Esophagus squamous epithelium (tissue), 5 donors: ENCODE measurements at regions not wholly inside any gene's neighbourhood (a gene's known extent, or its start where the extent isn't known, plus 50 kb on each side); places are given as distances from the start of the nearest gene placed in this dataset.
"Not testable (repeated sequence)": the region's sequence is repeated elsewhere in the genome, so short reads cannot be mapped to it uniquely, and the experiment has no call there.

Source experiments
- DNase-seq: peaks from one replicate; lab custom pipeline; 2025; lab: John Stamatoyannopoulos, UW
- H3K27ac ChIP-seq, 4 donors: fragments of 200-600 bp; sonication (generic); one replicate each; pipeline ENCODE4 v1.5.1; 2016 to 2019; ENCODE audit warnings: mild to moderate bottlenecking in 1 of 4
- H3K27me3 ChIP-seq, 4 donors: fragments of 200-600 bp; sonication (generic); 1 replicate in 3 of 4; 2 replicates in 1 of 4; pipeline versions ENCODE4 v1.5.1 to v1.6.0; 2017 to 2021; ENCODE audit warnings: antibody characterized with exemption in 1 of 4
- H3K36me3 ChIP-seq, 3 donors: fragments of 200-600 bp; sonication (generic); one replicate each; pipeline ENCODE4 v1.5.1; 2016 to 2019
- H3K4me1 ChIP-seq, 3 donors: fragments of 200-600 bp; sonication (generic); one replicate each; pipeline ENCODE4 v1.5.1; 2017 to 2019
- H3K4me3 ChIP-seq, 4 donors: fragments of 200-600 bp; sonication (generic); 1 replicate in 3 of 4; 2 replicates in 1 of 4; pipeline ENCODE4 v1.5.1; 2016 to 2019; ENCODE audit warnings: mild to moderate bottlenecking in 2 of 4, moderate library complexity in 1 of 4
- H3K9me3 ChIP-seq, 3 donors: fragments of 200-600 bp; sonication (generic); one replicate each; pipeline ENCODE4 v1.5.1; 2016 to 2019
- CTCF ChIP-seq, 6 experiments: fragments of 450-650 bp in 4 of 6; fragments of 200-600 bp in 2 of 6; sonication (generic) in 2 of 6; IDR thresholded peaks; one replicate each; pipeline ENCODE4 v1.5.1; 2016 to 2019; ENCODE audit warnings: antibody characterized with exemption in 6 of 6, mild to moderate bottlenecking in 4 of 6, moderate library complexity in 4 of 6
- POLR2A ChIP-seq, 4 donors: fragments of 450-650 bp; IDR thresholded peaks; one replicate each; pipeline ENCODE4 v1.6.1; 2017; ENCODE audit warnings: antibody characterized with exemption in 4 of 4, mild to moderate bottlenecking in 4 of 4, moderate library complexity in 3 of 4
- WGBS, 2 donors: methylation state at CpG; one replicate each; pipeline ENCODE4 v1.1.5; 2018; 5-methylcytosine and 5-hydroxymethylcytosine counted together
- intact Hi-C: fragments of 100-400 bp; cut with DNase I; formaldehyde crosslinking; loops from one replicate; pipeline ENCODE4 v1.15.0; 2022
- donor health status: DM: yes; HTN: yes; CAD: no.

- no peak for DNase-seq
- Histone ChIP-seq H3K4me1 (no peaks in the 10 kb centered on the region), H3K9me3 (no peaks in the 10 kb centered on the region), H3K27ac (no peak overlapping the region), H3K36me3 (no peaks in the 10 kb centered on the region), H3K4me3 (no peak overlapping the region), H3K27me3 (no peaks in the 10 kb centered on the region)
- intact Hi-C loops, result no loop called here
- WGBS, 2 donors, result 46 to 54% methylated on average over 2 of the region's 2 CpGs
- TF ChIP-seq CTCF (IDR thresholded peaks at IDR 0.05) (no peak), POLR2A (IDR thresholded peaks at IDR 0.05) (no peak)
Observed at GRCh38 chr17:20926532-20926931, 116.3 kb downstream of the USP22 start.

- Histone ChIP-seq H3K9me3 (no peaks in the 10 kb centered on the region), H3K36me3 (no peaks in the 10 kb centered on the region), H3K27ac (no peak overlapping the region), H3K27me3 (no peaks in the 10 kb centered on the region), H3K4me3 (no peak overlapping the region), H3K4me1 (no peaks in the 10 kb centered on the region)
- no peak for TF ChIP-seq CTCF (IDR thresholded peaks at IDR 0.05)
- intact Hi-C loops, result no loop called here
- DNase-seq, result no peak
- 79 to 84% methylated on average over 7 of the region's 7 CpGs for WGBS, 2 donors
Observed at GRCh38 chr17:20927308-20927977, 115.4 kb downstream of the USP22 start.

- intact Hi-C loops, result no loop called here
- H3K4me1 ChIP-seq, result peaks cover 0 to 3% (median 2%) of the 10 kb centered on the region in 3 donors
- no peaks in the 10 kb centered on the region for H3K36me3 ChIP-seq
- no peaks in the 10 kb centered on the region for H3K27me3 ChIP-seq
- H3K4me3 ChIP-seq, result no peak overlapping the region
- DNase-seq, result no peak
- H3K9me3 ChIP-seq, result no peaks in the 10 kb centered on the region
- WGBS, 2 donors, result 73 to 81% methylated on average over 5 of the region's 5 CpGs
- H3K27ac ChIP-seq, result no peak overlapping the region
- TF ChIP-seq POLR2A (IDR thresholded peaks at IDR 0.05) (no peak), CTCF (IDR thresholded peaks at IDR 0.05) (no peak)
Observed at GRCh38 chr17:20929334-20929733, 113.5 kb downstream of the USP22 start.

- WGBS, 2 donors, result 70% methylated on average over 5 of the region's 5 CpGs
- no peaks in the 10 kb centered on the region for H3K36me3 ChIP-seq
Observed at GRCh38 chr17:20930081-20930760, 112.6 kb downstream of the USP22 start.

GRCh38 chr17:20933040-20933439 is 109.8 kb downstream of the USP22 start:
- H3K27ac ChIP-seq, H3K9me3 ChIP-seq, H3K36me3 ChIP-seq, H3K27me3 ChIP-seq, H3K4me3 ChIP-seq, DNase-seq, intact Hi-C loops: not testable (repeated sequence)
- peaks cover 8 to 37% (median 30%) of the 10 kb centered on the region in 3 donors for H3K4me1 ChIP-seq
- 90 to 96% methylated on average over 3 of the region's 3 CpGs for WGBS, 2 donors

More at GRCh38 chr17:20930081-20930760, 112.6 kb downstream of the USP22 start:
- no peak for TF ChIP-seq POLR2A (IDR thresholded peaks at IDR 0.05)
- TF ChIP-seq CTCF (IDR thresholded peaks at IDR 0.05), result no peak
- no peaks in the 10 kb centered on the region for H3K27me3 ChIP-seq
- no peaks in the 10 kb centered on the region for H3K9me3 ChIP-seq
- no peak for DNase-seq
- H3K4me3 ChIP-seq, result no peak overlapping the region
- intact Hi-C loops, result no loop called here
- H3K4me1 ChIP-seq, result peaks cover 0 to 11% (median 8%) of the 10 kb centered on the region in 3 donors
- no peak overlapping the region for H3K27ac ChIP-seq
